RWPE2 (cell line): ENCODE measurements at regions not wholly inside any gene's neighbourhood (a gene's known extent, or its start where the extent isn't known, plus 50 kb on each side); places are given as distances from the start of the nearest gene placed in this dataset.

Experiments used
- ATAC-seq: fragments of 200-7000 bp; cut with Tn5 transposase; 3 replicates; pipeline ENCODE4 v1.9.1; 2021; ENCODE audit warnings: low read depth
- DNase-seq: peaks from one replicate; pipeline ENCODE4 v3.0.0-alpha.2; 2020; ENCODE audit warnings: low spot score
- H3K27ac ChIP-seq: fragments of 450-650 bp; 2 replicates; pipeline ENCODE4 v1.5.1; 2017; ENCODE audit warnings: mild to moderate bottlenecking; ENCODE audit not compliant: poor library complexity, severe bottlenecking
- H3K27me3 ChIP-seq: fragments of 250-450 bp; sonication (Bioruptor Pico); 2 replicates; pipeline ENCODE4 v1.5.1; 2021; ENCODE audit warnings: mild to moderate bottlenecking, moderate library complexity; ENCODE audit not compliant: insufficient read depth, poor library complexity, severe bottlenecking
- H3K36me3 ChIP-seq: fragments of 250-450 bp; sonication (Bioruptor Pico); 2 replicates; pipeline ENCODE4 v1.5.1; 2020; ENCODE audit warnings: low read depth, mild to moderate bottlenecking, moderate library complexity
- H3K4me1 ChIP-seq: fragments of 250-450 bp; sonication (Bioruptor Pico); 2 replicates; pipeline ENCODE4 v1.5.1; 2021; ENCODE audit warnings: mild to moderate bottlenecking, moderate library complexity; ENCODE audit not compliant: insufficient read depth, poor library complexity, severe bottlenecking
- H3K4me3 ChIP-seq: fragments of 250-450 bp; sonication (Bioruptor Pico); 2 replicates; pipeline ENCODE4 v1.5.1; 2021; ENCODE audit warnings: mild to moderate bottlenecking, moderate library complexity; ENCODE audit not compliant: severe bottlenecking
- H3K9me3 ChIP-seq: fragments of 250-450 bp; sonication (Bioruptor Pico); 2 replicates; pipeline ENCODE4 v1.5.1; 2021; ENCODE audit warnings: mild to moderate bottlenecking, moderate library complexity; ENCODE audit not compliant: severe bottlenecking
- CTCF ChIP-seq: fragments of 450-650 bp; IDR thresholded peaks from one replicate; pipeline ENCODE4 v1.5.1; 2017; ENCODE audit warnings: mild to moderate bottlenecking, moderate library complexity; ENCODE audit not compliant: poor library complexity, severe bottlenecking

DNA sequence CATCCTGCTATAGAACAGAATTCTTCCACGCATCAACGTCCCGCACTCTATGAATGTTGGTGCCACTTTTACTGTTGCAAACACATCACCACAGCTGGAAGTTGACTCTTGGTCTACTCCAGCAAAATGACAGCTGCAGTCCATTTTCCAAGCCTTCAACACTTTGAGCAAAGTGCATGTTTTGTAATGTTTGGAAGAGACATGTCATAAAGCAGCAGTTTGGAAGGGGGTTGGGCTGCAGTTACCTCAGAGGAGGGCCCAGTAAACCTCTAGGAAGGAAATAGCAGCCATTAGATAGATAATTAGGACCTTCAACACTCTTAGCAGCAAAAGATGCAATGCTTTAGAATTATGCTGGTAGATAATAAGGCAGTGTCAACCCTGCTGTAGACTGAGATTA lies 323.6 kb downstream of the TDRD3 start:
- no peak for TF ChIP-seq CTCF
- DNase-seq, result no peak

DNA sequence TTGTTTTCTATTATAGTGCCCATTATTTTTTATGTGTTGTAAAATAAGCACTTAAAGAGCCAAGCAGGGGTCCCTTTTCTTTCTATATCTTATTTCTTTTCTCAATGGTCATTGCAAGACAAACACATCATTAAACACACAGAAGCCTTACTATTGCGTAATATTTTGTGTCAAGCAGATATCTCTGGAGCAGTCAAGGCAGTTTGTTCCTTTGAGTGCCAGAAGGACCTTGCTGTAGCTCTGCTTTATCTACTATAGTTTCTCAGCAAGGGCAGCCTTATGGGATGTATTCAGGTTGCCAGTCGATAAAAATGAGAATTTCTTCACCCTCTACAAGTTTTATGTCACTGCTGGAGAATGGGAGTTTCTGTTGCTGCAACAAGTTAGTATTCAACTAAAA lies 319.3 kb downstream of the TDRD3 start:
- Histone ChIP-seq H3K36me3 (no peaks in the 10 kb centered on the region), H3K9me3 (no peaks in the 10 kb centered on the region), H3K27ac (no peak overlapping the region), H3K27me3 (no peaks in the 10 kb centered on the region), H3K4me3 (no peak overlapping the region), H3K4me1 (no peaks in the 10 kb centered on the region)
- ATAC-seq, result no peak
- DNase-seq, result no peak
- no peak for TF ChIP-seq CTCF

More for the DNA sequence above, 323.6 kb downstream of the TDRD3 start:
- no peak overlapping the region for H3K27ac ChIP-seq
- H3K36me3 ChIP-seq, result no peaks in the 10 kb centered on the region
- H3K9me3 ChIP-seq, result no peaks in the 10 kb centered on the region
- peaks cover 3% of the 10 kb centered on the region for H3K27me3 ChIP-seq
- H3K4me1 ChIP-seq, result no peaks in the 10 kb centered on the region
- H3K4me3 ChIP-seq, result no peak overlapping the region
- ATAC-seq, result no peak

- ATAC-seq, result no peak
- H3K4me3 ChIP-seq, result no peak overlapping the region
- H3K9me3 ChIP-seq, result no peaks in the 10 kb centered on the region
- no peak for DNase-seq
- H3K27me3 ChIP-seq, result no peaks in the 10 kb centered on the region
- no peaks in the 10 kb centered on the region for H3K36me3 ChIP-seq
- H3K27ac ChIP-seq, result no peak overlapping the region
- TF ChIP-seq CTCF, result no peak
- no peaks in the 10 kb centered on the region for H3K4me1 ChIP-seq
Measured at GRCh38 chr13:60707878-60708277, 310.9 kb downstream of the TDRD3 start.

GRCh38 chr13:60701895-60702294 lies 304.9 kb downstream of the TDRD3 start:
- Histone ChIP-seq H3K4me3 (no peak overlapping the region), H3K9me3 (no peaks in the 10 kb centered on the region), H3K27ac (no peak overlapping the region), H3K4me1 (no peaks in the 10 kb centered on the region), H3K27me3 (no peaks in the 10 kb centered on the region), H3K36me3 (no peaks in the 10 kb centered on the region)
- TF ChIP-seq CTCF, result no peak
- DNase-seq (no peak), ATAC-seq (no peak)

GRCh38 chr13:60700994-60701393 lies 304.0 kb downstream of the TDRD3 start:
- Histone ChIP-seq H3K27me3 (no peaks in the 10 kb centered on the region), H3K4me3 (no peak overlapping the region), H3K27ac (no peak overlapping the region), H3K9me3 (no peaks in the 10 kb centered on the region), H3K4me1 (no peaks in the 10 kb centered on the region), H3K36me3 (no peaks in the 10 kb centered on the region)
- no peak for TF ChIP-seq CTCF
- ATAC-seq (no peak), DNase-seq (no peak)
